IPS DF 6.9 (cell line): ENCODE measurements at regions not wholly inside any gene's neighbourhood (a gene's known extent, or its start where the extent isn't known, plus 50 kb on each side); places are given as distances from the start of the nearest gene placed in this dataset.
A peak's percentile ranks its signal among the peaks of the same experiment; 100 is the strongest.
"Not testable (repeated sequence)": the region's sequence is repeated elsewhere in the genome, so short reads cannot be mapped to it uniquely, and the experiment has no call there.

Experiments
- DNase-seq: peaks from one replicate; pipeline ENCODE4 v3.0.0-alpha.2; 2013; ENCODE audit warnings: low read depth, low spot score
- H3K27ac ChIP-seq: one replicate; pipeline ENCODE4 v1.5.1; 2013; ENCODE audit warnings: low read length, control low read depth
- H3K27me3 ChIP-seq: 2 replicates; pipeline ENCODE4 v1.6.1; 2013; ENCODE audit warnings: mild to moderate bottlenecking, low read length; ENCODE audit not compliant: control insufficient read depth, insufficient read depth
- H3K36me3 ChIP-seq: 2 replicates; pipeline ENCODE4 v1.6.1; 2013; ENCODE audit warnings: low read length; ENCODE audit not compliant: control insufficient read depth, insufficient read depth
- H3K4me1 ChIP-seq: 2 replicates; pipeline ENCODE4 v1.6.1; 2013; ENCODE audit warnings: low read length; ENCODE audit not compliant: control insufficient read depth, insufficient read depth
- H3K4me3 ChIP-seq: 2 replicates; pipeline ENCODE4 v1.5.1; 2013; ENCODE audit warnings: mild to moderate bottlenecking, low read length
- H3K9me3 ChIP-seq: 2 replicates; pipeline ENCODE4 v1.6.1; 2013; ENCODE audit warnings: low read length, inconsistent platforms; ENCODE audit not compliant: control insufficient read depth, insufficient read depth
- WGBS: extraction: QIAGEN DNeasy Blood & Tissue Kit; methylation state at CpG from one replicate; pipeline ENCODE4 v1.1.7; 2013; ENCODE audit warnings: mixed read lengths, missing lambda C conversion rate; ENCODE audit not compliant: insufficient read length, insufficient coverage; 5-methylcytosine and 5-hydroxymethylcytosine counted together

DNA sequence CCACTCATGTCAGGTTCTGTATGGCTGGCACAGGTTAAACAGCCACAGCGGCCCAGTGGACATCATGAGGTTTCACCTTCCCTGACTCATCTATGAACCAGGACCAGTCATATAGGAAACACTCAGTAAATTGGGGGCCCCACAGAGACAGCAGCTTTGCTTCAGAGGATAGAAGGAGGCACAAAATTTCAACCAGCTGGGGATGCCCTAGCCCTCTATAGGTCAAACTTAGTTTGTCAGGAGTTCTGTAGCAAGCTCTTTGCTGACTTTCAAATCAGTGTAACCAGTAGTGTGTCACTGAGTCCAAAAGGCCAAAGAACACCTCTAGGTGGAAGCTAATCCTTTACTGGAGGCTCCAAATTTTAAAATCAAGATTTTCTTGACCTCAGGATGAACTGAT is 4157.8 kb upstream of the TPTE start:
- not testable (repeated sequence) for H3K4me1 ChIP-seq, H3K4me3 ChIP-seq, H3K27ac ChIP-seq, H3K36me3 ChIP-seq, H3K27me3 ChIP-seq, DNase-seq, H3K9me3 ChIP-seq
- WGBS, result no CpG with 5 or more reads among the region's 1 CpG

DNA sequence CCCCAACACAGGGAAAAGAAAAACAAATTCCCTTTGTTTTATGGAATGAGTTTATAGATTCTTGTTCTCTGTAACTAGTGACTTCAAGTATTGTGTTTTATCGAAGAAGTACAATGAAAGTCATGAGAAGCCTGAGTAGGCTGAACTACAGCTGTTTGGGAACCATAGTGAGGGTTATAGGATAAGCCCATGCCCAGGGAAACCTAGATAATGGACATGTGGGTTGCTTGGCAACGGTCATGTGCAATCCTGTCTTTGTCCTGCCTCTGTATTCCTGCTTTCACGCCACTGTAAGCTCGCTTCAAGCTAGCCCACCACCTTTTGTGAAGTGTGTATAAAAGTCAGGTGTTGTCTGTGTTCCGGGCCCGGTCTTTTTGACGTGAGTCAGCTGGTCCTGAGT is 4152.6 kb upstream of the TPTE start:
- no CpG with 5 or more reads among the region's 7 CpGs for WGBS

DNA sequence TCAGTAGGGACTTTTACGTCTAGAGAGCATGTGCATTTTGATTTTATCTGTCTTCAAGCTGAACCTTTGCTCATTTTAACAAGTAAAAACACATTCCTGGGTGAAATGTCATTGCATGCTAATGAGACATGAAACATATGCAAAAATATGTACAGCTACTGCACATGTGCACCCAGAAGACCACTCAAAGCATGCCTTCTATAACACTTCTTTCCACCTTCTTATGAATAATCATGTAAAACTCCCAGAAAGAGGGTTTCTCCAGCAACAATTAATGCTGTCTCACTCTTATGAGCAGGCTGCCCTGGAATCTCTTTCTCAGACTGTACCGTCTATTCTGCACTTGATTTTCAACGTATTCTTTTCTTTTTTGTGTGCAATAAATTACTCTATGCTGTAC is 4148.1 kb upstream of the TPTE start:
- H3K36me3 ChIP-seq, H3K27ac ChIP-seq: not testable (repeated sequence)

More for the DNA sequence above, 4152.6 kb upstream of the TPTE start:
- DNase-seq, H3K27me3 ChIP-seq, H3K36me3 ChIP-seq, H3K9me3 ChIP-seq, H3K27ac ChIP-seq, H3K4me1 ChIP-seq: not testable (repeated sequence)
- H3K4me3 ChIP-seq, result peak overlapping the region; percentile 26; the same call in 1 of the 2 replicates

DNA sequence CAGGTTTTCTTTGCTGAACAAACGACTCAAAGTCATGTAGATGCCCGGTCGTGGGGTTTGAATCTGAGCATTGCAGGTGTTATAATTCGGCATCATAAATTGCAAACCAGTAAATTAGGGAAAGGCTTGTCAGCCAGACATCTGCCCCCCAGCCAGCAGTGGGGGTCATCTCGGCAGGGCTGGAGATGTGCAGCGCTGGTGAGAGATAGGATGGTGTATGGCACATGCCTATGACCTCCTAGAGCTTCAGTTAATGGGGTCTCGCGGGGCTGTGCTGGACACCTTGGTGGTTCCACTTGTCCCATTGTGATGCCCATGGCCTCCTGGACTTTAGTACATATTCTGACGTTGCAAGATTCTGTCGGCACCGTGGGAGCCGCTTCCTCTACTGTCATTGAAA is 4147.2 kb upstream of the TPTE start:
- not testable (repeated sequence) for H3K27ac ChIP-seq, H3K27me3 ChIP-seq, DNase-seq, H3K36me3 ChIP-seq, H3K4me1 ChIP-seq, H3K9me3 ChIP-seq, H3K4me3 ChIP-seq
- WGBS, result no CpG with 5 or more reads among the region's 12 CpGs

More for the DNA sequence above, 4148.1 kb upstream of the TPTE start:
- not testable (repeated sequence) for H3K9me3 ChIP-seq, H3K27me3 ChIP-seq, H3K4me1 ChIP-seq, H3K4me3 ChIP-seq, DNase-seq
- WGBS, result no CpG with 5 or more reads among the region's 3 CpGs

DNA sequence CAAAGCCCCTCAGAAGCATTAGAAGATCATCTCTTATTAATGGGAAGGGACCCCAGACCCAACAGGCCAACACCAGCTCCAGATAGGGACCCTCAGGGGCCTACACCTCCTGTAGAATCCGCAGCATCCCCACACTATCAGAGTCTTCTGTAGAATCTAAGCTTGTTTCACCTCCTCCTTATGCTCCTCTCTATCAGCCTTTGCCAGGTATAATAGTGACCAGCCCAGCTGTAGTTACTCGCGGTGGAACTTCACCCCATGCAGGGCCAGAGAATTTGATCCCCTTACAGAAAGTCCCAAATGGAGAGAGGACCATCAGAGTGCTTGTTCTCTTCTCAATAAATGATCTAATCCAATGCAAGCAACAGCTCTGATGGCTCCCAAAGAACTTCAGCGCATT is 4146.5 kb upstream of the TPTE start:
- DNase-seq, H3K9me3 ChIP-seq, H3K4me1 ChIP-seq, H3K36me3 ChIP-seq, H3K27ac ChIP-seq, H3K27me3 ChIP-seq, H3K4me3 ChIP-seq: not testable (repeated sequence)
- WGBS, result no CpG with 5 or more reads among the region's 4 CpGs

DNA sequence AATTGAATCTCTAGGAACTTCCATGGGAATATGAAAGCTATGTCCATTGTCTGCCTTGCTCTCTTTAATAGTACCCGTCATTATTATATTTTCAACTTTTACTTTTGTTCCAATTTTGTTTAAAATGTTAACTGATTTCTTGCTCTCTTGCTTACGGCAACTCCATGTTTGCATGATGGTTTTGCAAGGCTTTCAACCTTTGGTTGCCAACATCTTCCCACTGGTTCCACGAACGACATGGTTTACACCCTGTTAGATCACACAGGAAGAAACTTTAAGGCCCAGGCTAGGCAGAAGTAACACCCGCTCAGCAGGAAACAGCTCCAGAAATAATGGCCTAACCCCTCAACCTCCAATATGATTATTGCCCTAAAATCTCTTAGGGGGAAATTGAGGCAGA is 4145.6 kb upstream of the TPTE start:
- H3K27me3 ChIP-seq, H3K27ac ChIP-seq, H3K4me1 ChIP-seq, H3K4me3 ChIP-seq, DNase-seq, H3K36me3 ChIP-seq, H3K9me3 ChIP-seq: not testable (repeated sequence)
- no CpG with 5 or more reads among the region's 5 CpGs for WGBS

DNA sequence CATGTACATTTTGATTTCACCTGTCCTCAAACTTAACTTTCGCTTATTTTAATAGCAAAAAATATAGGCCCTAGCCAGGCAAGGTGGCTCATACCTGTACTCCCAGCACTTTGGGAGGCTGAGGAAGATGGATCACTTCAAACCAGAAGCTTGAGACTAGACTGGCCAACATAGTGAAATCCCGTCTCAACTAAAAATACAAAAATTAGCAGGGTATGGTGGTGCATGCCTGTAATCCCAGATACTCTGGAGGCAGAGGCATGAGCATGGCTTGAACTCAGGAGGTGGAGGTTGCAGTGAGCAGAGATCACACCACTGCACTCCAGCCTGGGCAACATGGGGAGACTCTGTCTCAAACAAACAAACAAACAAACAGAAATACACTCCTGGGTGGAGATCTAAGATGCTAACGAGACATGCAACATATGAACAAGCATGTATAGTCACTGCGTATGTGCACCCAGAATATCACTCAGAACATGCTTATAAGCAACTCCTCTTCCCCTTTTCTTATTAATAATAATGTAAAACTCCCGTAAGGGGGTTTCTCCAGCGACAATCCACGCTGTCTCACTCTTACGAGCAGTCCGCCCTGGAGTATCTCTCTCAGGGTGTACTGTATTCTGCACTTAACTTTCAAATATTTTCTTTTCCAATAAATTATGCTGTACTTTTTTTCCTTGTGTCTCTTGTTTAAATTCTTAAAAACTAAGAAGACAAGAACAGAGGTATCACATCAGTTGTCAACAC is 4144.9 kb upstream of the TPTE start:
- DNase-seq, H3K9me3 ChIP-seq, H3K27me3 ChIP-seq, H3K4me1 ChIP-seq, H3K27ac ChIP-seq, H3K36me3 ChIP-seq, H3K4me3 ChIP-seq: not testable (repeated sequence)
- no CpG with 5 or more reads among the region's 9 CpGs for WGBS
